Skeletal muscle satellite cell (primary cell): ENCODE measurements at regions not wholly inside any gene's neighbourhood (a gene's known extent, or its start where the extent isn't known, plus 50 kb on each side); places are given as distances from the start of the nearest gene placed in this dataset.
"Not testable (repeated sequence)": the region's sequence is repeated elsewhere in the genome, so short reads cannot be mapped to it uniquely, and the experiment has no call there.

Experiments
- H3K27me3 ChIP-seq: 2 replicates; pipeline ENCODE4 v1.7.0; 2013; ENCODE audit warnings: low read length; ENCODE audit not compliant: control insufficient read depth, insufficient read depth
- H3K36me3 ChIP-seq: 2 replicates; pipeline ENCODE4 v1.7.0; 2013; ENCODE audit warnings: mild to moderate bottlenecking, control low read depth, low read length; ENCODE audit not compliant: insufficient read depth
- H3K4me1 ChIP-seq: 2 replicates; pipeline ENCODE4 v1.7.0; 2013; ENCODE audit warnings: low read length; ENCODE audit not compliant: control insufficient read depth, insufficient read depth
- H3K4me2 ChIP-seq: 2 replicates; pipeline ENCODE4 v1.7.0; 2013; ENCODE audit warnings: mild to moderate bottlenecking, low read length
- H3K4me3 ChIP-seq: 2 replicates; pipeline ENCODE4 v1.7.0; 2013; ENCODE audit warnings: low read length
- H3K9ac ChIP-seq: 2 replicates; pipeline ENCODE4 v1.7.0; 2013; ENCODE audit warnings: mild to moderate bottlenecking, low read depth, low read length, moderate library complexity
- H3K9me3 ChIP-seq: replicated peaks from 2 replicates; pipeline ENCODE4 v1.7.0; 2013; ENCODE audit warnings: mild to moderate bottlenecking, control low read depth, low read length

GRCh38 chr13:68609661-68610060, 1379.5 kb upstream of the PCDH9 start:
- Histone ChIP-seq H3K9me3 (no peaks in the 10 kb centered on the region), H3K27me3 (no peaks in the 10 kb centered on the region), H3K36me3 (no peaks in the 10 kb centered on the region), H3K4me2 (no peak overlapping the region), H3K4me1 (no peaks in the 10 kb centered on the region), H3K4me3 (no peak overlapping the region), H3K9ac (no peak overlapping the region)

GRCh38 chr13:68608147-68608546, 1378.0 kb upstream of the PCDH9 start:
- Histone ChIP-seq H3K4me2 (no peak overlapping the region), H3K4me1 (no peaks in the 10 kb centered on the region), H3K9ac (no peak overlapping the region), H3K4me3 (no peak overlapping the region), H3K9me3 (peaks cover 2% of the 10 kb centered on the region), H3K27me3 (no peaks in the 10 kb centered on the region), H3K36me3 (no peaks in the 10 kb centered on the region)

GRCh38 chr13:68597641-68598040, 1367.5 kb upstream of the PCDH9 start:
- no peaks in the 10 kb centered on the region for H3K4me1 ChIP-seq
- H3K9ac ChIP-seq = no peak overlapping the region
- no peak overlapping the region for H3K4me3 ChIP-seq
- H3K4me2 ChIP-seq = no peak overlapping the region
- peaks cover 3% of the 10 kb centered on the region for H3K9me3 ChIP-seq
- H3K36me3 ChIP-seq = no peaks in the 10 kb centered on the region
- H3K27me3 ChIP-seq = no peaks in the 10 kb centered on the region

GRCh38 chr13:68588623-68589022, 1358.5 kb upstream of the PCDH9 start:
- Histone ChIP-seq H3K9me3 (peaks cover 2% of the 10 kb centered on the region), H3K27me3 (no peaks in the 10 kb centered on the region), H3K4me1 (no peaks in the 10 kb centered on the region), H3K4me2 (no peak overlapping the region), H3K36me3 (no peaks in the 10 kb centered on the region), H3K4me3 (no peak overlapping the region), H3K9ac (no peak overlapping the region)

- H3K4me1 ChIP-seq = no peaks in the 10 kb centered on the region
- H3K27me3 ChIP-seq = no peaks in the 10 kb centered on the region
- H3K4me3 ChIP-seq = no peak overlapping the region
These were observed 1354.6 kb upstream of the PCDH9 start for GRCh38 chr13:68584776-68585175.

GRCh38 chr13:68574053-68574452, 1343.9 kb upstream of the PCDH9 start:
- no peak overlapping the region for H3K4me3 ChIP-seq
- no peak overlapping the region for H3K4me2 ChIP-seq
- no peaks in the 10 kb centered on the region for H3K9me3 ChIP-seq
- H3K4me1 ChIP-seq = no peaks in the 10 kb centered on the region
- H3K27me3 ChIP-seq = no peaks in the 10 kb centered on the region
- H3K9ac ChIP-seq = no peak overlapping the region
- H3K36me3 ChIP-seq = no peaks in the 10 kb centered on the region

More at GRCh38 chr13:68584776-68585175, 1354.6 kb upstream of the PCDH9 start:
- Histone ChIP-seq H3K4me2 (no peak overlapping the region), H3K36me3 (no peaks in the 10 kb centered on the region), H3K9ac (no peak overlapping the region), H3K9me3 (no peaks in the 10 kb centered on the region)

- Histone ChIP-seq H3K9ac (no peak overlapping the region), H3K4me3 (no peak overlapping the region), H3K9me3 (peaks cover 5% of the 10 kb centered on the region), H3K27me3 (no peaks in the 10 kb centered on the region), H3K4me2 (no peak overlapping the region), H3K36me3 (no peaks in the 10 kb centered on the region), H3K4me1 (no peaks in the 10 kb centered on the region)
These were observed 1321.8 kb upstream of the PCDH9 start for GRCh38 chr13:68551701-68552522.

GRCh38 chr13:68550330-68550729, 1320.2 kb upstream of the PCDH9 start:
- H3K4me2 ChIP-seq = no peak overlapping the region
- no peaks in the 10 kb centered on the region for H3K36me3 ChIP-seq
- H3K4me3 ChIP-seq = no peak overlapping the region
- peaks cover 5% of the 10 kb centered on the region for H3K9me3 ChIP-seq
- no peaks in the 10 kb centered on the region for H3K27me3 ChIP-seq
- H3K4me1 ChIP-seq = no peaks in the 10 kb centered on the region
- H3K9ac ChIP-seq = no peak overlapping the region

GRCh38 chr13:68540244-68540643, 1310.1 kb upstream of the PCDH9 start:
- no peaks in the 10 kb centered on the region for H3K27me3 ChIP-seq
- H3K4me3 ChIP-seq = no peak overlapping the region
- no peaks in the 10 kb centered on the region for H3K4me1 ChIP-seq
- peaks cover 4% of the 10 kb centered on the region for H3K9me3 ChIP-seq
- no peak overlapping the region for H3K9ac ChIP-seq
- no peak overlapping the region for H3K4me2 ChIP-seq
- H3K36me3 ChIP-seq = no peaks in the 10 kb centered on the region

- H3K4me1 ChIP-seq = no peaks in the 10 kb centered on the region
- no peak overlapping the region for H3K4me2 ChIP-seq
- H3K9me3 ChIP-seq = peaks cover 5% of the 10 kb centered on the region
- H3K9ac ChIP-seq = no peak overlapping the region
- no peaks in the 10 kb centered on the region for H3K36me3 ChIP-seq
- no peaks in the 10 kb centered on the region for H3K27me3 ChIP-seq
- H3K4me3 ChIP-seq = no peak overlapping the region
These were observed 1305.2 kb upstream of the PCDH9 start for GRCh38 chr13:68535329-68535728.

GRCh38 chr13:68527167-68527566, 1297.0 kb upstream of the PCDH9 start:
- not testable (repeated sequence) for H3K36me3 ChIP-seq, H3K4me1 ChIP-seq, H3K9me3 ChIP-seq

GRCh38 chr13:68523838-68524424, 1293.8 kb upstream of the PCDH9 start:
- no peaks in the 10 kb centered on the region for H3K27me3 ChIP-seq
- no peaks in the 10 kb centered on the region for H3K4me1 ChIP-seq
- no peak overlapping the region for H3K4me3 ChIP-seq
- no peaks in the 10 kb centered on the region for H3K9me3 ChIP-seq
- no peaks in the 10 kb centered on the region for H3K36me3 ChIP-seq
- H3K4me2 ChIP-seq = no peak overlapping the region
- H3K9ac ChIP-seq = no peak overlapping the region

More at GRCh38 chr13:68527167-68527566, 1297.0 kb upstream of the PCDH9 start:
- not testable (repeated sequence) for H3K9ac ChIP-seq, H3K27me3 ChIP-seq, H3K4me2 ChIP-seq, H3K4me3 ChIP-seq
